KBM-7 (cell line): ENCODE measurements at regions not wholly inside any gene's neighbourhood (a gene's known extent, or its start where the extent isn't known, plus 50 kb on each side); places are given as distances from the start of the nearest gene placed in this dataset.
"Not testable (repeated sequence)": the region's sequence is repeated elsewhere in the genome, so short reads cannot be mapped to it uniquely, and the experiment has no call there.

Experiments used
- DNase-seq: peaks from one replicate; pipeline ENCODE4 v3.0.0-alpha.2; 2015
- in situ Hi-C: fragments of 300-500 bp; cut with MboI; formaldehyde crosslinking; loops from 2 replicates; pipeline ENCODE4 v1.14.3; 2020; ENCODE audit warnings: low sequenced_read_pairs, low pct_unique_long_range_greater_than_20kb, mixed read lengths

DNA sequence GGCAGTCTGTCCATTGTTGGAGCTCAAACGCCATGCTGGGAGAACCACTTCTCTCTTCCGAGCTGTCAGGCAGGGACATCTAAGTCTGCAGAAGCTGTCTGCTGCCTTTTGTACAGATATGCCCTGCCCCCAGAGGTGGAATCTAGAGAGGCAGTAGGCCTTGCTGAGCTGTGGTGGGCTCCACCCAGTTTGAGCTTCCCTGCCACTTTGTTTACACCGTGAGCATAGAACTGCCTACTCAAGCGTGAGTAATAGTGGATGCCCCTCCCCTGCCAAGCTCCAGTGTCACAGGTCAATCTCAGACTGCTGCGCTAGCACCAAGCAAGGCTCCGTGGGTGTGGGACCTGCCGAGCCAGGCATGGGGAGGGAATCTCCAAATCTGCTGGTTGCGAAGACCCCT lies 145.7 kb downstream of the VSIG4 start:
- DNase-seq: no peak
- in situ Hi-C loops: no loop called here

DNA sequence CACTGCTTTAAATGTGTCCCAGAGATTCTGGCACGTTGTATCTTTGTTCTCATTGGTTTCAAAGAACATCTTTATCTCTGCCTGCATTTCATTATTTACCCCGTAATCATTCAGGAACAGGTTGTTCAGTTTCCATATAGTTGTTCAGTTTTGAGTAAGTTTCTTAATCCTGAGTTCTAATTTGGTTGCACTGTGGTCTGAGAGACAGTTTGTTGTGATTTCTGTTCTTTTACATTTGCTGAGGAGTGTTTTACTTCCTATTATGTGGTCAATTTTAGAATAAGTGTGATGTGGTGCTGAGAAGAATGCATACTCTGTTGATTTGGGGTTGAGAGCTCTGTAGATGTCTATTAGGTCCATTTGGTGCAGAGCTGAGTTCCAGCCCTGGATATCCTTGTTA lies 148.1 kb downstream of the VSIG4 start:
- DNase-seq, in situ Hi-C loops: not testable (repeated sequence)

DNA sequence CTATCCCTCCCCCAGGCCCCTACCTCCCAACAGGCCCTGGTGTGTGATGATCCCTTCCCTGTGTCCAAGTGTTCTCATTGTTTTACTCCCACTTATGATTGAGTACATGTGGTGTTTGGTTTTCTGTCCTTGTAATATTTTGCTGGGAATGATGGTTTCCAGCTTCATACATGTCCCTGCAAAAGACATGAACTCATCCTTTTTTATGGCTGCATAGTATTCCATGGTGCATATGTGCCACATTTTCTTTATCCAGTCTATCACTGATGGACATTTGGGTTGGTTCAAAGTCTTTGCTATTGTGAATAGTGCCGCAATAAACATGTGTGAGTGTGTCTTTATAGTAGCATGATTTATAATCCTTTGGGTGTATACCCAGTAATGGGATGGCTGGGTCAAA lies 151.7 kb downstream of the VSIG4 start:
- in situ Hi-C loops, DNase-seq: not testable (repeated sequence)

DNA sequence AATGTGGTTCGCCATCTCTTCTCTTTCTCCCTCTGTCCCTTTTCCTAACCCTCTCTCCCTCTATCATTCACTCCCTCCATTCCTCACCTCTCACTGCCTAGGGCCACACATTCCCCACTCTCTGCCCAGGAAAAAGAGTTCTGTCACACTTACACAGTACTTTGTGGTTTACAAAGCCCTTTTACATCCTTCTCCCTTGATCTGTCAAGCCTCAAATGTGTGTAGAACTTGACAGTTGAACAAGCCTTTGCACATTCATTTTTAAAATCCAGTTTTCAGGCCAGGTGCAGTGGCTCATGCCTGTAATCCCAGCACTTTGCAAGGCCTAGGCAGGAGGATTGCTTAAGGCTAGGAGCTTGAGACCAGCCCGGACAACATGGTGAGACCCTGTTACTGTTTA lies 156.3 kb downstream of the VSIG4 start:
- in situ Hi-C loops: no loop called here

DNA sequence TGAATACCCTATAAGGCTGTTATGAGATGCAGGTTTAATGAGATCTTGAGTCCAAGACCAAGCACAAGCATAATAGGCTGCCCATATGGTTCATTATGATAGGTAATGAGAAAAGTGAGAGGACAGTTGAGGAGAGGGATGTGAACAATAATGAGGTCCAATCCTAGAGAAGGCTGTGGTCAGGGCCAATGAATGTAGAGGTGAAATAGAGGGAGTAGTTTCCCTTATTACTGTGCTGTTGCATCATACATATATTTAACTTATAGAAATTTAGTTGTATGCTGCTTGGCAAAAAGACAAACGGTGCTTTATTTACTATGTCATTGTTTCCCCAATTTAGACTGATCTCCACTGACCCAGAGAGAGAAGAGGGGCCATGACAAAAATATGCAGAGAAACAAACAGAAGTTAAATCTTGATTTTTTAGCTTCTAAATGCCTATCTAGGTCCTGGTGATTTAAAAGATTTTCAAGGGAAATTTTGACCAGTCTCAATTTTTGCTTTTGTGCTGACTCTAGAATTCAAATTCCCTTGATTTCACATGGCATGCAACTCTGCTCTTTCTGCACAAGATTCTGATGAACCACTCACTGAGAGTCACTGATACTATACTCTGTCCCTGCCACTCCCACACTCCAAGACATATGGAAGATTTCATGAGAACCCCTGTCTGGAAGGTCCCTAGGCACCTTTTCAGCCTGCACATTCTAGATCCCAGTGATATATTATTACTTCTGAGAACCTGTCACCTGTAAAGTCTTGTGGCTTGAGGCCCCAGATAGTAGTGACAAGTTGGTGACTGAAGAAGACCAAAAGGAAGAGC lies 159.7 kb downstream of the VSIG4 start:
- in situ Hi-C loops: no loop called here
- DNase-seq: no peak

More for the DNA sequence above, 156.3 kb downstream of the VSIG4 start:
- no peak for DNase-seq

DNA sequence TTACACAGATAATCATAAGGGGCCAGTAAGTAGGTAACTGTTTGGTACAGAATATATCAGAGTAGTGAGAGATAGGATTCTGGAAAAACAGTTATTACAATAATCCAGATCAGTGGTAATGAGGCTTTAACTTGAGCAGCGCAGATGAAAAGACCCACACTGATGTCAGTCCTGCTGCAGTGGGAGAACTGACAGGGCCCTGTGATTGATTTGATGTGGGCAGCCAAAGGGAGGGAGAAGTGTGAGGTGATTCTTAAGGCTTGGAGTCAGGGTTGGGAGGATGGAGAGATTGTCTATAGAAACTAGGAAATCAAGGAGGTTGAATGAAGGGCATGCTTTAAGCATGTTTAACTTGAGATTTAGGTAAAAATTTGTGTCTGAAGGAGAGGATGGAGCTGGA lies 161.4 kb downstream of the VSIG4 start:
- in situ Hi-C loops: no loop called here
- no peak for DNase-seq

DNA sequence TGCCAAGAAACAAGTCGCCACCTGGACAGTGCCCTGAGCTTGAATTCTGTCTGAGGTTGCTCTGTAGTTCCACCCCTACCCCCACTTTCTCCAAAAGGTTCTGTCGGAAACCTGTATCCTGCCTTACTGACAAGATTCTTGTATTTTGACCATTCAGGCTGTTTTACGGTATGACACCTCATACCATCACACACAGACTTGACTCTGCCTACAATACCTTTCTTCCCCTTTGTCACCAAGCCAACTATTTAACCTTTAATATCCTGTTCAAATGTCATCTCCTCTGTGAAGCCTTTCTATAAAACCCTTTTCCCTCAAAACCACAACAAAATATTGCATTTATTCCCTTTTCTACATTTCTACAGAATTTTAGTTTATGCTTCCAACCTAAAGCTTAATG lies 161.9 kb downstream of the VSIG4 start:
- in situ Hi-C loops: no loop called here
- DNase-seq: no peak

DNA sequence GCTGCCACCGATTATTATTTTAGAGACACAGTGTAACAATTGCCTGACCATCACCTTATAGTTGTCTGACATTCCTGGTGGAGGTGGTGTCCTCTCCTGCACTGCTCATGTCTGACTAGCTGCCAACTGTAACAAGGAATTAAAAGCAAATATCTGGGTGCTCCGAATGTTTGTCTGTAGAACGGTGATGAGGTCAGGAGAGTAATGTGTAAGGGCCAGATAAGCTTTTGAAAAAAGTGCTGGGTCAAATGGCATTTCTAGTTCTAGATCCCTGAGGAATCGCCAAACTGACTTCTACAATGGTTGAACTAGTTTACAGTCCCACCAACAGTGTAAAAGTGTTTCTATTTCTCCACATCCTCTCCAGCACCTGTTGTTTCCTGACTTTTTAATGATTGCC lies 164.3 kb downstream of the VSIG4 start:
- DNase-seq, in situ Hi-C loops: not testable (repeated sequence)

DNA sequence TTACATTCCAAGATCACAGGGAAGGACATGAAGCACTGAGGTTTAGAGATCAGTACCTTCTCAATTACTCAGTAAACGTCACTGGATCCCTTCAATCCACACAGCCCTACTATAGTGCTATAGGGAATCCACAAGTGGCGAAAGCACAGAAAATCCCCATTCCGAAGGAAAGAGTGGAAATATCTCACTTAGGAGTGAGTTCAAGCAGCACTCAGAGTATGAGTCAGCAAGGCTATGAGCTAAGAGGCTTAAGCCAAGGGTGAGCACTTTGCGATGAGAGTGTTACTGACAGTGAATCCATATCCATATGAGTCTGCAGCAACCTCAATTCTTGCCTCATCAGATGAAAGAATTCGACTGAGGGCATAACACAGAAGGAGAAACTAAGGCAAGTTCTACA lies 165.1 kb downstream of the VSIG4 start:
- in situ Hi-C loops: no loop called here
- no peak for DNase-seq

DNA sequence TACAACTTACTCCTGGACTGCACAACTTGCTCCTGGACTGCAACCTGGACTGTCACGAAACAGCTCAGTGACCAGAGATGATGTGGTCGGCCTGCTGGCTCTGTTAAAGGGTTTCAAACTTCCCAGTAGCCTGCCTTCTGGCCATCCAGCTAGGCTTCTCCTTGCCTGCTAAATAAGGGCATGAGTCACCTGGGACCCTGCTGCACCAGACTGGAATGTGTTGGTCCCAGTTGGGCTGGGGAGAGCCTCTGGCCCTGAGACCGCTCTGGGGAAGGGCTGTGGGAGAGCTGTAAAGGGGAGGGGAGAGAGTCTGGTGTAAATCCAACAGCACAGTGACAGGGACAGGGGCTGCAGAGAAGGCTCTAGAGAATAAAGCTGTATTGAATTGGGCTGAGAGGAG lies 165.8 kb downstream of the VSIG4 start:
- in situ Hi-C loops: no loop called here
- no peak for DNase-seq

DNA sequence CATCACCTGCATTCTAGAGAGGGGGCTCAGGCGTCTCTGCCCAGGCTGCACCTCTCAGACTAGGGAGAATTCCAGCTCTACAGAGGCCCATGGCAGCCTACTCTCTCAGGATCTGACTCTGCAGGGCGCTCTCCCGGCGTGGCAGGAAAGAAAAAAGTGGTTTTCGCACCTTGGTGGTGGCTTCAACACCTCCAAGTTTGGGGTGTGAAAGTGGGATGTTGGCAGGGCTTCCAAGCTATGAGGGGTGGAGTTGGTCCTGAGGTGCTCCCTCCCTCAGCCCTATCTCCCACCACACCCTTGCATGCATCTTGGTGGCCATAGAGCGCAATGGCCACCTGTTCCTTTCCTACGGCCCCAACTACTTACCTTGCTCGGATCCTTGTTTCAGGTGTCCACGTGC lies 166.5 kb downstream of the VSIG4 start:
- in situ Hi-C loops: no loop called here
- no peak for DNase-seq

DNA sequence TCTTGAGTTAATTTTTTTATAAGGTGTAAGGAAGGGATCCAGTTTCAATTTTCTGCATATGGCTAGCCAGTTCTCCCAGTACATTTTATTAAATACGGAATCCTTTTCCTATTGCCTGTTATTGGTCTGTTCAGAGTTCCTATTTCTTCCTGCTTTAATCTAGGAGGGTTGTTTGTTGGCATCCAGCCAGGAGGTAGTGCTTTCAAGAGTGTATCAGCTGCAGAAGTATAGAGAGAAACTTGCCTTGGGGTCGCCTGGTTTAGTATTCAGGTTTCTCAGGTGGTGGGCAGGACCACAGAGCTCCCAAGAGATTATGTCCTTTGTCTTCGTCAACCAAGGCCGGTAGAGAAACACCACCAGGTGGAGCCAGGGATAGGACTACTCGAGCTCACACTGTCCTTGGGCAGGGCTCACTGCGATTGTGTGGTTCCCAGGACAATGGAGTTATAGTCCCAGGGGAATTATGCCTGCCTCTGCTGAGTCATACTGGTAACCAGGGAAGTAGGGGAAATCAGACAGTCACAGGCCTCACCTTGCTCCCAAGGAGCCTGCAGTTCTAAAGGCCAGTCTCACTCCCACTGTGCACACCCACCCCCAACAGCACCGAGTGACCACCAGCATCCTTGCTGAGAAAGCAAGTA lies 168.1 kb downstream of the VSIG4 start:
- peak; percentile 67 for DNase-seq
- in situ Hi-C loops: no loop called here

DNA sequence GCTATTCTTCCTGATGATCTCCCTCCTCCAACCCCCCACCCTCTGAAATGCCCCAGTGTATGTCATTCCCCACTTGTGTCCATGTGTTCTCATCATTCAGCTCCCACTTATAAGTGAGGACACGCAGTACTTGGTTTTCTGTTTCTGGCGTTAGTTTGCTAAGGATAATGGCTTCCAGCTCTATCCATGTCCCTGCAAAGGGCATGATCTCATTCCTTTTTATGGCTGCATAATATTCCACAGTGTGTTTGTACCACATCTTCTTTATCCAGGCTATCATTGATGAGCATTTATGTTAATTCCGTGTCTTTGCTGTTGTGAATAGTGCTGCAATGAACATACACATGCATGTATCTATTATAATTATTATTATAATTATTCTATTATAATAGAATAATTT lies 169.3 kb downstream of the VSIG4 start:
- DNase-seq, in situ Hi-C loops: not testable (repeated sequence)

DNA sequence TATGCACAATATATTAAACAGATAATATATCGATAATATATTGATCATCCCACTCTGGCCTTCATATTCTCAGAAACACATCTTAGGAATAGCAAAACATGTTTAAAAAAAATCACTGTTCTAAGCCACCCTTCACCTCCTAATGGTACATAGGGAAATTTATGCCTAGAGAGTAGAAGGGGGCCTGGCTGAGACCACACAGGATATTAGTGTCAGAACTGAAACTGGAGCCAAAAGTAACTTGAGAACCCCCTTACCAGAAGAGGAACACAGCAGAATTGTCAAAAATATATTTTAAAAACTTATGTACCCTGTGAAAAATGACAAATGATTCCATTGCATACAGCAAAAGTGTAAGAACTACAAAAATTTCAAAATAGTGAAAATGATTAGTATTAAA lies 173.1 kb downstream of the VSIG4 start:
- in situ Hi-C loops: no loop called here
- no peak for DNase-seq

DNA sequence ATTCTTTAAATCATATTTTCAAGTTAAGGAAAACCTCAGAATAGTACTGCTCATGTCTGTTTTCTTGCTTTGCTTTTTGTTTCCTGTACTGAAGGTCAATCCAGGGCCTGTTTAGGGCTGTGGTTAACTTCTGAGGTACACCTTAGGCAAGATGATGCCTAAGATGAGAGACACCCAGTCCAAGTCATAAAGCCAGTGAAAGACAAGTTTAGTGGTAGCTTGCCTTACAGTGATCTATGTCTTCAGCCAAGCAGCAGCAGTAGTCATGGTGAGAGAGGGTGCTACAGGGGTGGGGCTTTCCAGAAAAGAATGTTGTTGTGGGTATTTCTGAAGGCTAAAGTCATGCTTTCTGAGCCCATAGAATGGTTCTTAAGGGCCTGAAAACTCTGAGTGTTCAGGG lies 173.7 kb downstream of the VSIG4 start:
- in situ Hi-C loops: no loop called here
- no peak for DNase-seq

DNA sequence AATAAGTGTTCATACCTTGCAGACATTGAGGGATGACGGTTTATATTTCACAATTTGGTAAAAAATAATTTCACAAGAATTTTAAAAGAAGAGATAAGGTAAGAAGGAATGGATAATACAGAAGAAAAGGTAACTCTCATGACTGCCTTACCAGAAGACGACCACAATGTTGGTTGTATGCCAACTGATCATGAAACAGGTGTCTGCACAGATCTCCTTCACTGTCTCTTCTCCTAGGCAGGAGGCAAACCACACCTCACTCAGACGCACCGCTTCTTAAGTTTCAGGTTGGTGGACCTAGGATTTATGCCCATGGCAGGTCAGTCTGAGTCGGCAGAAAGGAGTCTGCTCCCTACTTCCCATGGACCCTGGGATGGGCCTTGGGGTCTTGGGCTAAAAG lies 177.2 kb downstream of the VSIG4 start:
- no peak for DNase-seq
- in situ Hi-C loops: no loop called here

DNA sequence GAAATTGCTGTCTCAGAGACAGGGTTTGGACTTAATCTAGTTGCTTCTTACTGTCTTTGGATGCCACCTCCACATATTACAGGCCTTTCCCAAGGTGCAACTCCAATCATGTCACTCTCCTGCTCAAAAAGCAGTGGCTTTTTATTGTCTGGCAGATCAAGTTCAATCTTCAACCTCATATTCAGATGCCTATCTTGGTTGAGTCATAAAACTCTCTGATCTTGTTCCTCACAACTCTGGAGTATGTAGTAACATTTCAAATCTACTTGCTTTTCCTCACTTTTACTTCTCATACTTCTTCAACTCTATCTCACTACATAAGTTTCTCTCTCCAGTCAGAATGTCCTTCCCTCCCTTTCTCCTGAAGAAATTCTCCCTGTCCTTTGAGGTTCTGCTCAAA lies 180.6 kb downstream of the VSIG4 start:
- no peak for DNase-seq
- in situ Hi-C loops: no loop called here

DNA sequence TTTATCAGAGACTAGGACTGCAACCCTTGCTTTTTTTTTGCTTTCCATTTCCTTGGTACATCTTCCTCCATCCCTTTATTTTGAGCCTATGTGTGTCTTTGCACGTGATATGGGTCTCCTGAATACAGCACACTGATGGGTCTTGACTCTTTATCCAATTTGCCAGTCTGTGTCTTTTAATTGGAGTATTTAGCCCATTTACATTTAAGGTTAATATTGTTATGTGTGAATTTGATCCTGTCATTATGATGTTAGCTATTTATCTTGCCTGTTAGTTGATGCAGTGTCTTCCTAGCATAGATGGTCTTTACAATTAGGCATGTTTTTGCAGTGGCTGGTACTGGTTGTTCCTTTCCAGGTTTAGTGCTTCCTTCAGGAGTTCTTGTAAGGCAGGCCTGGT lies 185.4 kb downstream of the VSIG4 start:
- in situ Hi-C loops: not testable (repeated sequence)

DNA sequence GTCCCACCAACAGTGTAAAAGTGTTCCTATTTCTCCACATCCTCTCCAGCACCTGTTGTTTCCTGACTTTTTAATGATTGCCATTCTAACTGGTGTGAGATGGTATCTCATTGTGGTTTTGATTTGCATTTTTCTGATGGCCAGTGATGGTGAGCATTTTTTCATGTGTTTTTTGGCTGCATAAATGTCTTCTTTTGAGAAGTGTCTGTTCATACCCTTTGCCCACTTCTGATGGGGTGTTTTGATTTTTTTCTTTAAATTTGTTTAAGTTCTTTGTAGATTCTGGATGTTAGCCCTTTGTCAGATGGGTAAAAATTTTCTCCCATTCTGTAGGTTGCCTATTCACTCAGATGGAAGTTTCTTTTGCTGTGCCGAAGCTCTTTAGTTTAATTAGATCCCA lies 183.9 kb downstream of the MSN start:
- DNase-seq, in situ Hi-C loops: not testable (repeated sequence)

More for the DNA sequence above, 185.4 kb downstream of the VSIG4 start:
- not testable (repeated sequence) for DNase-seq

DNA sequence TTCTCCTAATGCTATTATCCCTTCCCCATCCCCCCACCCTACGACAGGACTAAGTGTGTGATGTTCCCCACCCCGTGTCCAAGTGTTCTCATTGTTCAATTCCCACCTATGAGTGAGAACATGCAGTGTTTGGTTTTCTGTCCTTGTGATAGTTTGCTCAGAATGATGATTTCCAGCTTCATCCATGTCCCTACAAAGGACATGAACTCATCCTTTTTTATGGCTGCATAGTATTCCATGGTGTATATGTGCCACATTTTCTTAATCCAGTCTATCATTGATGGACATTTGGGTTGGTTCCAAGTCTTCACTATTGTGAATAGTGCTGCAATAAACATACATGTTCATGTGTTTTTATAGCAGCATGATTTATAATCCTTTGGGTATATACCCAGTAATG lies 183.4 kb downstream of the MSN start:
- DNase-seq, in situ Hi-C loops: not testable (repeated sequence)

DNA sequence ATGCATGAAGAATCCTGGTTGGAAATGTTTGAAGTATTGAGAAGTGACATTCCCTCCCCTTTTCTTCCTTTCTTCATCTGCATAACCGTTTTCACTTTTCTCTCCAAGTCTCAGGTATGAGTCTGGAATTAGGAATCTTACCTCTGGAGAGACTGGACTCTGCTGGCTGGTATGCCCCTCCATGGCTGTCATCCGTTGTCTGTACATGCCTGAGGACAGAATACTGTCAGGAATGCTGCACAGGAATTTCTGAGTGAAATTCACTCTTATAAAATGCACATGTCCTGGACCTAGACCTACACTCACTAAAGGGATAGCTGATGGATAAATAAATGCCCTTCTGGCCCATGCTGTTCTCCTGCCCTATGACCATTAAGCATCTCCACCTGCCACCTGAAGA lies 179.5 kb downstream of the MSN start:
- in situ Hi-C loops: no loop called here
- no peak for DNase-seq
